ENCODE measurements at regions not wholly inside any gene's neighbourhood (a gene's known extent, or its start where the extent isn't known, plus 50 kb on each side); places are given as distances from the start of the nearest gene placed in this dataset.

DNA sequence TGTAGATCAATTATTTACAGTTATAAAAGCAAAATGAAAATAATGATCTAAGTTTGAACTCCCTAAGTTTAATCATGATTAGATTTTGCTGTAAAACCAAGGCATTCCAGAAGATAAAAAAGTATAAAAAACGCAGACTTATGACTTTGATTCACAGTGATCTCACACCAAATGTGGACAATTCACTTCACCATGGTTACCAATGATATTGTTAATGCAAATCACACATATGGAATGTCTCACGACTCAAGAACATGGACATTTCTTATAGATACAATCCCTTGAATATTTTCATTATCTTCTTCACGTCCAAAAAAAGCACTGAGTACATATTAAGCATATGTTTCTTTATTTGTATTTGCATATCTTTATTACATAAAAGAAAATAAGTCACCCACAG lies 1054.2 kb downstream of the NAALADL2 start:
- no peak overlapping the region for H3K9ac ChIP-seq
- no peak overlapping the region for H3K4me2 ChIP-seq
- ChIA-PET CTCF (no interaction called here), POLR2A (no interaction called here)
- TF ChIP-seq GABPA (IDR thresholded peaks at IDR 0.05; ENCODE audit: low read depth) (no peak), JUND (IDR thresholded peaks at IDR 0.05) (no peak), RAD21 (IDR thresholded peaks at IDR 0.05; ENCODE audit: low read length) (no peak)
- no peaks in the 10 kb centered on the region for H3K36me3 ChIP-seq (replicated peaks in 1 of 2; ENCODE audit: control insufficient read depth in 1 of 2, insufficient read depth in 2 of 2, low read length in 1 of 2)
- no peaks in the 10 kb centered on the region for H3K79me2 ChIP-seq (ENCODE audit: insufficient read depth)
- WGBS (ENCODE audit: low lambda C conversion rate), result 33% methylated on average over 3 of the region's 3 CpGs
- H3K27me3 ChIP-seq (ENCODE audit: insufficient read depth), result no peaks in the 10 kb centered on the region
- DNase-seq, result no peak
- H4K20me1 ChIP-seq (ENCODE audit: insufficient read depth), result no peaks in the 10 kb centered on the region
- no peak overlapping the region for H3K27ac ChIP-seq (ENCODE audit: low read depth in 2 of 2, low read length in 1 of 2)
- no peaks in the 10 kb centered on the region for H3F3A ChIP-seq (replicated peaks; ENCODE audit: insufficient read depth)
- no peak overlapping the region for H3K4me3 ChIP-seq (ENCODE audit: low read depth in 2 of 2, low read length in 1 of 2)
- 0 out of 2 replicates have a peak, but pooled peaks cover 2% of the 10 kb centered on the region for H3K9me2 ChIP-seq
- H3K4me1 ChIP-seq (ENCODE audit: control insufficient read depth in 1 of 2, insufficient read depth in 2 of 2, low read depth in 1 of 2, low read length in 1 of 2), result no peaks in the 10 kb centered on the region
- no peaks in the 10 kb centered on the region for H3K9me3 ChIP-seq
- H2AFZ ChIP-seq (ENCODE audit: low read depth), result no peak overlapping the region

DNA sequence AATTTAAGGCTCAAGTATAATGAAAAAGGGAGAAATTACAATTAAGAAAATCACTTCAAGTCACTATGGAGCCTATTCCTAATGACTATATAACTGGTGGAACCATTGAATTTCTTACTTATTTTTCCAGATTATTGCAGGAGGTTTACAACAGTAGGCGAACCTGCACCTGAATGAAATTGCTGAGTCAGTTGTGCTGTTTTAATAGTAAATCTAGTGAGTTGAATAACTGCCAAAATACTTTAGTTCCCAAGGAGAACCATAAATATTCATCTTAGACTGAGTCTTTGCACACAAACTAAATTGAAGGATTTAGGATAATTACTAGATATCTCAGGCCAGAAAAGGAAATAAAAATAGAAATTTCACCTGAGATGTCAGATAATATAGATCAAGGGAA lies 1052.8 kb downstream of the NAALADL2 start:
- Histone ChIP-seq H3K79me2 (ENCODE audit: insufficient read depth) (no peaks in the 10 kb centered on the region), H3F3A (replicated peaks; ENCODE audit: insufficient read depth) (no peaks in the 10 kb centered on the region), H2AFZ (ENCODE audit: low read depth) (no peak overlapping the region), H3K4me2 (no peak overlapping the region), H3K9ac (no peak overlapping the region), H4K20me1 (ENCODE audit: insufficient read depth) (no peaks in the 10 kb centered on the region), H3K27ac (ENCODE audit: low read depth in 2 of 2, low read length in 1 of 2) (no peak overlapping the region), H3K9me2 (0 out of 2 replicates have a peak, but pooled peaks cover 2% of the 10 kb centered on the region), H3K36me3 (replicated peaks in 1 of 2; ENCODE audit: control insufficient read depth in 1 of 2, insufficient read depth in 2 of 2, low read length in 1 of 2) (no peaks in the 10 kb centered on the region), H3K4me3 (ENCODE audit: low read depth in 2 of 2, low read length in 1 of 2) (no peak overlapping the region), H3K4me1 (ENCODE audit: control insufficient read depth in 1 of 2, insufficient read depth in 2 of 2, low read depth in 1 of 2, low read length in 1 of 2) (no peaks in the 10 kb centered on the region), H3K9me3 (no peaks in the 10 kb centered on the region), H3K27me3 (ENCODE audit: insufficient read depth) (no peaks in the 10 kb centered on the region)
- TF ChIP-seq GABPA (IDR thresholded peaks at IDR 0.05; ENCODE audit: low read depth), result no peak
- TF ChIP-seq NFIC (IDR thresholded peaks at IDR 0.05; ENCODE audit: borderline replicate concordance), result no peak
- TF ChIP-seq, protein P1, sequence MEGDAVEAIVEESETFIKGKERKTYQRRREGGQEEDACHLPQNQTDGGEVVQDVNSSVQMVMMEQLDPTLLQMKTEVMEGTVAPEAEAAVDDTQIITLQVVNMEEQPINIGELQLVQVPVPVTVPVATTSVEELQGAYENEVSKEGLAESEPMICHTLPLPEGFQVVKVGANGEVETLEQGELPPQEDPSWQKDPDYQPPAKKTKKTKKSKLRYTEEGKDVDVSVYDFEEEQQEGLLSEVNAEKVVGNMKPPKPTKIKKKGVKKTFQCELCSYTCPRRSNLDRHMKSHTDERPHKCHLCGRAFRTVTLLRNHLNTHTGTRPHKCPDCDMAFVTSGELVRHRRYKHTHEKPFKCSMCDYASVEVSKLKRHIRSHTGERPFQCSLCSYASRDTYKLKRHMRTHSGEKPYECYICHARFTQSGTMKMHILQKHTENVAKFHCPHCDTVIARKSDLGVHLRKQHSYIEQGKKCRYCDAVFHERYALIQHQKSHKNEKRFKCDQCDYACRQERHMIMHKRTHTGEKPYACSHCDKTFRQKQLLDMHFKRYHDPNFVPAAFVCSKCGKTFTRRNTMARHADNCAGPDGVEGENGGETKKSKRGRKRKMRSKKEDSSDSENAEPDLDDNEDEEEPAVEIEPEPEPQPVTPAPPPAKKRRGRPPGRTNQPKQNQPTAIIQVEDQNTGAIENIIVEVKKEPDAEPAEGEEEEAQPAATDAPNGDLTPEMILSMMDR (IDR thresholded peaks at IDR 0.05), result no peak
- no peak for TF ChIP-seq JUND (IDR thresholded peaks at IDR 0.05)
- no peak for TF ChIP-seq SIN3A (IDR thresholded peaks at IDR 0.05; ENCODE audit: borderline replicate concordance, low read depth, low read length)
- no peak for TF ChIP-seq TAF1 (IDR thresholded peaks at IDR 0.05; ENCODE audit: borderline replicate concordance, low read depth, low read length)
- TF ChIP-seq RFX5 (IDR thresholded peaks at IDR 0.05; ENCODE audit: low read length), result no peak
- TF ChIP-seq YY1 (IDR thresholded peaks at IDR 0.05; ENCODE audit: low read depth), result no peak
- TF ChIP-seq, protein P2, sequence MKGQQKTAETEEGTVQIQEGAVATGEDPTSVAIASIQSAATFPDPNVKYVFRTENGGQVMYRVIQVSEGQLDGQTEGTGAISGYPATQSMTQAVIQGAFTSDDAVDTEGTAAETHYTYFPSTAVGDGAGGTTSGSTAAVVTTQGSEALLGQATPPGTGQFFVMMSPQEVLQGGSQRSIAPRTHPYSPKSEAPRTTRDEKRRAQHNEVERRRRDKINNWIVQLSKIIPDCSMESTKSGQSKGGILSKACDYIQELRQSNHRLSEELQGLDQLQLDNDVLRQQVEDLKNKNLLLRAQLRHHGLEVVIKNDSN (IDR thresholded peaks at IDR 0.05; ENCODE audit: borderline replicate concordance, low read depth), result no peak
- TF ChIP-seq, protein P3, sequence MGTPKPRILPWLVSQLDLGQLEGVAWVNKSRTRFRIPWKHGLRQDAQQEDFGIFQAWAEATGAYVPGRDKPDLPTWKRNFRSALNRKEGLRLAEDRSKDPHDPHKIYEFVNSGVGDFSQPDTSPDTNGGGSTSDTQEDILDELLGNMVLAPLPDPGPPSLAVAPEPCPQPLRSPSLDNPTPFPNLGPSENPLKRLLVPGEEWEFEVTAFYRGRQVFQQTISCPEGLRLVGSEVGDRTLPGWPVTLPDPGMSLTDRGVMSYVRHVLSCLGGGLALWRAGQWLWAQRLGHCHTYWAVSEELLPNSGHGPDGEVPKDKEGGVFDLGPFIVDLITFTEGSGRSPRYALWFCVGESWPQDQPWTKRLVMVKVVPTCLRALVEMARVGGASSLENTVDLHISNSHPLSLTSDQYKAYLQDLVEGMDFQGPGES (IDR thresholded peaks at IDR 0.05; ENCODE audit: low read depth, low read length), result no peak
- TF ChIP-seq GATA2 (CRISPR knock-in tag; IDR thresholded peaks at IDR 0.05), result no peak
- ChIA-PET POLR2A (no interaction called here), CTCF (no interaction called here)
- DNase-seq, result no peak
- 50% methylated on average over 1 of the region's 1 CpG for WGBS (ENCODE audit: low lambda C conversion rate)

All from SK-N-SH (cell line).